ENCODE measurements at regions not wholly inside any gene's neighbourhood (a gene's known extent, or its start where the extent isn't known, plus 50 kb on each side); places are given as distances from the start of the nearest gene placed in this dataset.

DNA sequence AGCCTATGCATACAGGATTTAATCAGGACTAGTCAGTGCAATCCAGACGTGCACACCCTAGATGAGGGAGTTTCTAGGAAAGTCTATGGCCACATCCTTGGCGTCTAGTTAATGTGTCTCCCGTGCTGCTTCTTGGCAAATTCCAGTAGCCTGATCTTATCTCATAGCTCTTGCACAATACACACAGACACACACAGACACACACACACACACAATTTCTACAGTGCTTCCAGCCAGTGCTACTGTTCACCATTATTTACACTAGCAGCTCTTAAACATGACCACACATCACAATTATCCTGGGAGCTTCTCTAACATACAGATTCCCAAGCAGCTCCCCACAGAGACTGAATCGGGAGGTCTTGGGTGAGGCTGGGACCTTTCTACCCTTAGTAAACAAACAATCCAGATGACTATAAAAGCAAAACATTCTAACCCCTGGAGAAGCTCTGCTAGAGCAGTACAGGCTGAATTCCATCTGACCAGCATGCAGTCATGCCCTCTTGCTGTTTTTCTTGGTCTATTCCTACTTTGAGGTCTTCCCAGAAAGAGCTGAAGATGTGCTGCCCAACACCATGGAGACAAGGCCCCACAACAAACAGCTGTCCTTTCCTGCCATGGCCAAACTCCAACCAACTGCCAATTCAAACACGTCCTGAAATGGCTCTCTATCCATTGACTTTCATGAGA is 236.6 kb downstream of the DEPDC1B start (continued):
- TF ChIP-seq FOXP4 (CRISPR knock-in tag; IDR thresholded peaks at IDR 0.05) (peak; percentile 84), DMAP1 (CRISPR knock-in tag; IDR thresholded peaks at IDR 0.05) (peak; percentile 25; the same call in 1 of the 2 replicates), CEBPG (CRISPR knock-in tag; IDR thresholded peaks at IDR 0.05) (peak; percentile 93), ZNF143 (CRISPR knock-in tag; IDR thresholded peaks at IDR 0.05) (no peak), KDM5B (CRISPR knock-in tag; IDR thresholded peaks at IDR 0.05; ENCODE audit: borderline replicate concordance) (no peak), ZNF687 (CRISPR knock-in tag; IDR thresholded peaks at IDR 0.05) (no peak), KDM5A (IDR thresholded peaks at IDR 0.05; ENCODE audit: borderline replicate concordance, low read length) (no peak), TRIM24 (CRISPR knock-in tag; IDR thresholded peaks at IDR 0.05) (no peak), DPF2 (CRISPR knock-in tag; IDR thresholded peaks at IDR 0.05; ENCODE audit: borderline replicate concordance, low read depth) (peak; percentile 26; the same call in 1 of the 2 replicates), PHF8 (CRISPR knock-in tag; IDR thresholded peaks at IDR 0.05) (peak; percentile 32; the same call in 1 of the 2 replicates), HNRNPLL (IDR thresholded peaks at IDR 0.05; ENCODE audit: low read depth, low read length, poor library complexity, severe bottlenecking) (no peak), ATF2 (CRISPR knock-in tag; IDR thresholded peaks at IDR 0.05) (peak; percentile 45; the same call in 1 of the 2 replicates), ZKSCAN5 (CRISPR knock-in tag; IDR thresholded peaks at IDR 0.05) (no peak), NCOA2 (CRISPR knock-in tag; IDR thresholded peaks at IDR 0.05) (peak; percentile 82), ETV5 (CRISPR knock-in tag; IDR thresholded peaks at IDR 0.05; ENCODE audit: borderline replicate concordance) (no peak; the same call in 1 of the 2 replicates)
- TF ChIP-seq, protein P1, sequence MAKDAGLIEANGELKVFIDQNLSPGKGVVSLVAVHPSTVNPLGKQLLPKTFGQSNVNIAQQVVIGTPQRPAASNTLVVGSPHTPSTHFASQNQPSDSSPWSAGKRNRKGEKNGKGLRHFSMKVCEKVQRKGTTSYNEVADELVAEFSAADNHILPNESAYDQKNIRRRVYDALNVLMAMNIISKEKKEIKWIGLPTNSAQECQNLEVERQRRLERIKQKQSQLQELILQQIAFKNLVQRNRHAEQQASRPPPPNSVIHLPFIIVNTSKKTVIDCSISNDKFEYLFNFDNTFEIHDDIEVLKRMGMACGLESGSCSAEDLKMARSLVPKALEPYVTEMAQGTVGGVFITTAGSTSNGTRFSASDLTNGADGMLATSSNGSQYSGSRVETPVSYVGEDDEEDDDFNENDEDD (CRISPR knock-in tag; IDR thresholded peaks at IDR 0.05; ENCODE audit: borderline replicate concordance) = peak; percentile 20; the same call in 1 of the 2 replicates
- TF ChIP-seq, protein P2, sequence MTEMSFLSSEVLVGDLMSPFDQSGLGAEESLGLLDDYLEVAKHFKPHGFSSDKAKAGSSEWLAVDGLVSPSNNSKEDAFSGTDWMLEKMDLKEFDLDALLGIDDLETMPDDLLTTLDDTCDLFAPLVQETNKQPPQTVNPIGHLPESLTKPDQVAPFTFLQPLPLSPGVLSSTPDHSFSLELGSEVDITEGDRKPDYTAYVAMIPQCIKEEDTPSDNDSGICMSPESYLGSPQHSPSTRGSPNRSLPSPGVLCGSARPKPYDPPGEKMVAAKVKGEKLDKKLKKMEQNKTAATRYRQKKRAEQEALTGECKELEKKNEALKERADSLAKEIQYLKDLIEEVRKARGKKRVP (CRISPR knock-in tag; IDR thresholded peaks at IDR 0.05) = 0 out of 4 replicates have a peak, but pooled peaks of 1 of the 2 experiments have one; percentile 36
